ENCODE measurements at regions not wholly inside any gene's neighbourhood (a gene's known extent, or its start where the extent isn't known, plus 50 kb on each side); places are given as distances from the start of the nearest gene placed in this dataset.

GRCh38 chr14:58763210-58763609 is 125.4 kb downstream of the DACT1 start:
- H3K27me3 ChIP-seq (ENCODE audit: insufficient read depth, low read length), result peaks cover 6% of the 10 kb centered on the region; the same call in 1 of the 2 replicates
- peaks cover 4 to 5% of the 10 kb centered on the region in 2 experiments; a peak in 3 of 4 replicates for H3K4me1 Mint-ChIP-seq

More at GRCh38 chr14:58763210-58763609, 125.4 kb downstream of the DACT1 start:
- H3K27ac Mint-ChIP-seq, result no peak overlapping the region
- H3K23me2 ChIP-seq (ENCODE audit: insufficient read length, low read depth, low read length, poor library complexity, severe bottlenecking), result no peaks in the 10 kb centered on the region
- no peak overlapping the region for H4K91ac ChIP-seq (ENCODE audit: insufficient read length, low read depth, low read length)
- H3K4me1 ChIP-seq (ENCODE audit: insufficient read depth, low read length), result no peaks in the 10 kb centered on the region
- H2AFZ ChIP-seq (ENCODE audit: low read length), result no peak overlapping the region
- H2BK120ac ChIP-seq (ENCODE audit: low read depth, low read length, poor library complexity, severe bottlenecking), result no peak overlapping the region
- H3K79me1 ChIP-seq (ENCODE audit: insufficient read depth, low read depth, low read length, poor library complexity, severe bottlenecking), result no peaks in the 10 kb centered on the region
- no peak overlapping the region for H3K4me3 Mint-ChIP-seq
- WGBS (ENCODE audit: extremely low coverage, insufficient read length, low lambda C conversion rate), result no CpG with 5 or more reads among the region's 4 CpGs
- H2BK5ac ChIP-seq (ENCODE audit: insufficient read length, low read length), result no peak overlapping the region
- H3K23ac ChIP-seq (ENCODE audit: insufficient read length, low read depth, low read length), result no peak overlapping the region
- no peak overlapping the region for H3K14ac ChIP-seq (ENCODE audit: insufficient read depth, low read length)
- no peak overlapping the region for H3T11ph ChIP-seq (ENCODE audit: low read length)
- H3K4ac ChIP-seq (ENCODE audit: low read depth, low read length), result no peak overlapping the region
- H3K27ac ChIP-seq (ENCODE audit: insufficient read length, low read depth, low read length), result no peak overlapping the region
- H3K36me3 Mint-ChIP-seq (ENCODE audit: insufficient read depth in 1 of 3, low read depth in 3 of 3), result no peaks in the 10 kb centered on the region; a peak in 2 of 7 replicates
- H3K9me3 ChIP-seq (ENCODE audit: control insufficient read depth, low read depth, low read length), result no peaks in the 10 kb centered on the region
- H4K20me1 ChIP-seq (ENCODE audit: control insufficient read depth, insufficient read depth, insufficient read length), result no peaks in the 10 kb centered on the region
- no peak for DNase-seq
- peaks cover 0 to 4% of the 10 kb centered on the region in 2 experiments; a peak in 1 of 5 replicates for H3K9me3 Mint-ChIP-seq
- H4K8ac ChIP-seq (replicated peaks; ENCODE audit: insufficient read length, low read depth, low read length), result no peak overlapping the region
- no peak overlapping the region for H3K56ac ChIP-seq (ENCODE audit: insufficient read length, low read depth, low read length)
- no peak overlapping the region for H2BK12ac ChIP-seq (ENCODE audit: insufficient read length, low read depth, low read length)
- H2AK5ac ChIP-seq (ENCODE audit: insufficient read length, low read length), result no peak overlapping the region
- H3K18ac ChIP-seq (ENCODE audit: insufficient read length, low read depth, low read length), result no peak overlapping the region
- H4K5ac ChIP-seq (ENCODE audit: insufficient read length, low read depth, low read length), result no peak overlapping the region
- no peak overlapping the region for H3K9ac ChIP-seq (ENCODE audit: extremely low read depth, insufficient read length, low read length)
- H3K79me2 ChIP-seq (ENCODE audit: insufficient read depth, low read length), result no peaks in the 10 kb centered on the region
- H3K4me2 ChIP-seq (ENCODE audit: insufficient read depth, insufficient read length, low read length), result no peak overlapping the region
- no peak for TF ChIP-seq CTCF (conservative IDR thresholded peaks at IDR 0.05)
- H3K27me3 Mint-ChIP-seq (ENCODE audit: low read depth), result peaks cover 66% of the 10 kb centered on the region
- H2BK15ac ChIP-seq (ENCODE audit: low read depth, low read length), result no peak overlapping the region
- H2BK20ac ChIP-seq (ENCODE audit: low read depth, low read length, poor library complexity, severe bottlenecking), result no peak overlapping the region
